Peyer's patch (tissue), 4 donors: ENCODE measurements at regions not wholly inside any gene's neighbourhood (a gene's known extent, or its start where the extent isn't known, plus 50 kb on each side); places are given as distances from the start of the nearest gene placed in this dataset.

Experiments used
- CTCF ChIP-seq, 6 experiments: fragments of 450-650 bp in 4 of 6; fragments of 200-600 bp in 2 of 6; sonication (generic) in 1 of 6; IDR thresholded peaks; one replicate each; pipeline ENCODE4 v1.5.1; 2017 to 2019; ENCODE audit warnings: antibody characterized with exemption in 6 of 6, mild to moderate bottlenecking in 3 of 6, moderate library complexity in 1 of 6
- POLR2A ChIP-seq, 2 donors: fragments of 450-650 bp; IDR thresholded peaks; one replicate each; pipeline ENCODE4 v1.5.1; 2017; ENCODE audit warnings: antibody characterized with exemption in 2 of 2, mild to moderate bottlenecking in 2 of 2, moderate library complexity in 2 of 2

DNA sequence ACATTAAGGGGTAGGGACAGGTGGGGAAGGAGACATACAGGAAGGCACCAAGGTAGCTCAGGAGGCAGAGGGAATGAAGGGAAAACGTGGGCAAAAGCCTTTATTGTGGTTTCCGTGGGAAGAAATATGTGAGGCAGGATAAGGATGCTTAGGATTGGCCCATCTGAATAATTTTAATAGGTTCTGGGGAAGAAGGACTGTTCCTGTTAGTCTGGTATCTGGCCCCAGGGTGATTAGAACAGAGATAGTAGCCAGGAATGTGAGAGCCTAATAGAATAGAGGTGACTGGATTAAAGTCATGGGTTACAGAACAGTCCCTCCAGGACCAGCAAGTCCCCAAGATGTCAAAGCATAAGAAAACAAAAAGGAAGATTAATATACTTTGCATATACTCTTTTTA lies 545.2 kb upstream of the CAMK1G start:
- TF ChIP-seq CTCF (IDR thresholded peaks at IDR 0.05) (no peak), POLR2A (IDR thresholded peaks at IDR 0.05) (no peak)
